DOHH2 (cell line): ENCODE measurements at regions not wholly inside any gene's neighbourhood (a gene's known extent, or its start where the extent isn't known, plus 50 kb on each side); places are given as distances from the start of the nearest gene placed in this dataset.

Experiments used
- H3F3A ChIP-seq: fragments of 200-600 bp; sonication (generic), shearing (Covaris generic); 2 replicates; pipeline ENCODE4 v1.6.0; 2016; ENCODE audit warnings: antibody characterized with exemption, mild to moderate bottlenecking; ENCODE audit not compliant: control insufficient read depth, insufficient read depth
- H3K27ac ChIP-seq: fragments of 200-600 bp; sonication (generic); 2 replicates; pipeline ENCODE4 v1.5.1; 2014; ENCODE audit warnings: low read depth, mild to moderate bottlenecking, low read length, moderate library complexity
- H3K27me3 ChIP-seq: fragments of 200-600 bp; sonication (generic); 2 replicates; pipeline ENCODE4 v1.6.1; 2014; ENCODE audit warnings: mild to moderate bottlenecking, low read length, mixed read lengths; ENCODE audit not compliant: control insufficient read depth
- H3K36me3 ChIP-seq: fragments of 200-600 bp; sonication (generic); 2 replicates; pipeline ENCODE4 v1.6.1; 2014; ENCODE audit warnings: mild to moderate bottlenecking, low read length, moderate library complexity, mixed read lengths; ENCODE audit not compliant: control insufficient read depth
- H3K4me1 ChIP-seq: fragments of 200-600 bp; sonication (generic); 2 replicates; pipeline ENCODE4 v1.6.1; 2014; ENCODE audit warnings: mild to moderate bottlenecking, low read length, mixed read lengths; ENCODE audit not compliant: control insufficient read depth
- H3K4me2 ChIP-seq: fragments of 200-600 bp; sonication (generic); 2 replicates; pipeline ENCODE4 v1.6.0; 2014; ENCODE audit warnings: mild to moderate bottlenecking, low read length, moderate library complexity
- H3K4me3 ChIP-seq: fragments of 200-600 bp; sonication (generic); 2 replicates; pipeline ENCODE4 v1.5.1; 2014; ENCODE audit warnings: mild to moderate bottlenecking, low read length, mixed read lengths
- H3K79me2 ChIP-seq: fragments of 200-600 bp; sonication (generic); 2 replicates; pipeline ENCODE4 v1.6.1; 2014; ENCODE audit warnings: mild to moderate bottlenecking, low read length, mixed read lengths; ENCODE audit not compliant: control insufficient read depth
- H3K9me2 ChIP-seq: fragments of 200-600 bp; sonication (generic); replicated peaks from 2 replicates; pipeline ENCODE4 v1.6.1; 2014; ENCODE audit warnings: mild to moderate bottlenecking, low read length, mixed read lengths; ENCODE audit not compliant: control insufficient read depth
- H3K9me3 ChIP-seq: fragments of 200-600 bp; sonication (generic); 2 replicates; pipeline ENCODE4 v1.6.1; 2014; ENCODE audit warnings: antibody characterized with exemption, low read length, mixed read lengths; ENCODE audit not compliant: control insufficient read depth, insufficient read depth
- H4K20me1 ChIP-seq: fragments of 200-600 bp; sonication (generic); 2 replicates; pipeline ENCODE4 v1.6.0; 2014; ENCODE audit warnings: low read depth, mild to moderate bottlenecking, antibody characterized with exemption, low read length, moderate library complexity; ENCODE audit not compliant: control insufficient read depth, insufficient read depth
- EZH2phosphoT487 ChIP-seq: fragments of 200-600 bp; sonication (generic); IDR thresholded peaks from 2 replicates; pipeline ENCODE4 v1.6.1; 2017; ENCODE audit warnings: borderline replicate concordance, mild to moderate bottlenecking, antibody characterized with exemption, low read length, moderate library complexity, mixed read lengths
- TF ChIP-seq, protein P1 (sequence below): fragments of 200-600 bp; sonication (generic); IDR thresholded peaks from one replicate; pipeline ENCODE4 v1.5.1; 2014; ENCODE audit warnings: antibody characterized with exemption, mild to moderate bottlenecking, low read depth, low read length; ENCODE audit not compliant: poor library complexity, severe bottlenecking

- TF ChIP-seq, protein P1, sequence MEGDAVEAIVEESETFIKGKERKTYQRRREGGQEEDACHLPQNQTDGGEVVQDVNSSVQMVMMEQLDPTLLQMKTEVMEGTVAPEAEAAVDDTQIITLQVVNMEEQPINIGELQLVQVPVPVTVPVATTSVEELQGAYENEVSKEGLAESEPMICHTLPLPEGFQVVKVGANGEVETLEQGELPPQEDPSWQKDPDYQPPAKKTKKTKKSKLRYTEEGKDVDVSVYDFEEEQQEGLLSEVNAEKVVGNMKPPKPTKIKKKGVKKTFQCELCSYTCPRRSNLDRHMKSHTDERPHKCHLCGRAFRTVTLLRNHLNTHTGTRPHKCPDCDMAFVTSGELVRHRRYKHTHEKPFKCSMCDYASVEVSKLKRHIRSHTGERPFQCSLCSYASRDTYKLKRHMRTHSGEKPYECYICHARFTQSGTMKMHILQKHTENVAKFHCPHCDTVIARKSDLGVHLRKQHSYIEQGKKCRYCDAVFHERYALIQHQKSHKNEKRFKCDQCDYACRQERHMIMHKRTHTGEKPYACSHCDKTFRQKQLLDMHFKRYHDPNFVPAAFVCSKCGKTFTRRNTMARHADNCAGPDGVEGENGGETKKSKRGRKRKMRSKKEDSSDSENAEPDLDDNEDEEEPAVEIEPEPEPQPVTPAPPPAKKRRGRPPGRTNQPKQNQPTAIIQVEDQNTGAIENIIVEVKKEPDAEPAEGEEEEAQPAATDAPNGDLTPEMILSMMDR, result no peak
- TF ChIP-seq EZH2phosphoT487, result no peak
- Histone ChIP-seq H3K9me3 (no peaks in the 10 kb centered on the region), H3K27me3 (peaks cover 4% of the 10 kb centered on the region; the same call in 1 of the 2 replicates), H3K79me2 (no peaks in the 10 kb centered on the region), H4K20me1 (no peaks in the 10 kb centered on the region), H3K27ac (no peak overlapping the region), H3K4me3 (no peak overlapping the region), H3K4me2 (no peak overlapping the region), H3K4me1 (no peaks in the 10 kb centered on the region), H3K36me3 (no peaks in the 10 kb centered on the region), H3F3A (no peaks in the 10 kb centered on the region), H3K9me2 (no peaks in the 10 kb centered on the region)
Observed at GRCh38 chr6:166737261-166737660, 110.2 kb upstream of the RPS6KA2 start.

- Histone ChIP-seq H3K36me3 (no peaks in the 10 kb centered on the region), H3K4me1 (no peaks in the 10 kb centered on the region), H3K79me2 (no peaks in the 10 kb centered on the region), H3K9me3 (no peaks in the 10 kb centered on the region), H3K27me3 (peaks cover 4% of the 10 kb centered on the region; the same call in 1 of the 2 replicates), H3K4me3 (no peak overlapping the region), H3K9me2 (no peaks in the 10 kb centered on the region), H4K20me1 (no peaks in the 10 kb centered on the region), H3F3A (no peaks in the 10 kb centered on the region), H3K4me2 (no peak overlapping the region), H3K27ac (no peak overlapping the region)
- TF ChIP-seq, protein P1, result no peak
- TF ChIP-seq EZH2phosphoT487, result no peak
Observed at GRCh38 chr6:166736634-166737033, 109.6 kb upstream of the RPS6KA2 start.

DNA sequence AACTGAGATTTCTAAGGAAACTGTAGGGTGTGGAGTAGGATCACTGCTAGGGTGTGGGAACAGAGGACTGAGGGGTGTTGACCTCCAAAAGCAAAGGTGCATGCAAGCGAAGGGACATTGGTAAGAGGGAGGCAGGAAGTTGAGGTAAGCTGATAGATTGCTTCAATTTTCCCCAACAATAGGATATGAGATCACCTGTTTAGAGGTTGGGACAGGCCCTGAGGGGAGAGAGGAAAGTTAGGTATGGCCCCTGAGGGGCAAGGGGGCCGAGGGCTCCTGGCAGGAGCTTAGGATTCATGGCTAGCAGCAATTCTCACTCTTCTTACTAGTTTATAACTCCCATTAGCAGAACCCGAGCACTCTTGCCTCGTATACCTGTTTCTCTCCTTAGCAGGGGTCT lies 106.8 kb upstream of the RPS6KA2 start:
- H3F3A ChIP-seq, result no peaks in the 10 kb centered on the region
- no peak overlapping the region for H3K4me3 ChIP-seq
- TF ChIP-seq EZH2phosphoT487, result no peak
- TF ChIP-seq, protein P1, result no peak
- no peaks in the 10 kb centered on the region for H3K79me2 ChIP-seq
- no peak overlapping the region for H3K27ac ChIP-seq
- H3K4me1 ChIP-seq, result no peaks in the 10 kb centered on the region
- H3K36me3 ChIP-seq, result no peaks in the 10 kb centered on the region
- H4K20me1 ChIP-seq, result no peaks in the 10 kb centered on the region
- no peaks in the 10 kb centered on the region for H3K9me3 ChIP-seq
- no peak overlapping the region for H3K4me2 ChIP-seq
- H3K9me2 ChIP-seq, result no peaks in the 10 kb centered on the region
- peaks cover 4% of the 10 kb centered on the region; the same call in 1 of the 2 replicates for H3K27me3 ChIP-seq
